ENCODE measurements at regions not wholly inside any gene's neighbourhood (a gene's known extent, or its start where the extent isn't known, plus 50 kb on each side); places are given as distances from the start of the nearest gene placed in this dataset.

DNA sequence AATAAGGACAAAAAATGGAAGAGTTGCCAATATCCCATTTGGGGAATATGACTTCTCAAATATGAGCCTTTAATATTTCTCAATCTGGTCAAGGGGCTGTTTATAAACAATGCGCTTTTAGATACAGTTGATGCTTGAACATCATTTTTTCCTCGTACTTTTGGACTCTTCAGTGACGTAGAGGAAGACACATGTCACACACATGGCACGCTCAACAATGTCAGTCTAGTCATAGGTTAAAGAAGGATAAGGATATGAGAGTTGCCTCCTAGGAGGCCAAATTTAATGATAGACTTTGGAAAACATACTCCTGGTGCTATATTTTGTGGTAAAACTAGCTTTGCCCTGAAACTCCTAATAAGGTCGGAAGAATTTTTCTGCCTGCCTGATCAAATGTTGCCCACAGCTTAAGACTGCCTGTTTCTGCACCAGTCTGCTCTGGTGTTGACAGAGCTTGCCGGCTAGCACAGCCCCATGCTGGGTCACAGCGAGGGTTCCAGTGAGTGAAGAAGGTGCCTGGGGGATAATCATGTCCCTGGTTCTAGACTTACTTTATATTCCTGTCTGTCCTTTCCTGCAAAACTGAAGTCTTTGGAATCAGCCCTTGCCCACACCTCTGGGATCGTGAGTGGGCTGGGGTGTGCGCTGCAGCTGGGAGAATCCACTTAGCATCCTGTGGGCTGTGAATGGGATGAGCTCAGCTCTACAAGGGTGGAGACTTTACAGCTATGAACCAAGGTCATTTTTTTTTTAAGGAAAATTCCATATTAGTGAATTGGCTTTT is 230.8 kb upstream of the IRX4 start:
- peaks cover 0 to 10% (median 0%) of the 10 kb centered on the region in 4 donors for H3K9me3 ChIP-seq
- no peaks in the 10 kb centered on the region for H3K27me3 ChIP-seq
- H3K36me3 ChIP-seq: no peaks in the 10 kb centered on the region
- H3K4me3 ChIP-seq: no peak overlapping the region
- DNase-seq (ENCODE audit: low spot score in 2 of 2): no peak
- no peaks in the 10 kb centered on the region for H3K4me1 ChIP-seq
- H3K27ac ChIP-seq: no peak overlapping the region
- TF ChIP-seq EP300 (IDR thresholded peaks at IDR 0.05) (no peak), POLR2A (IDR thresholded peaks at IDR 0.05) (no peak), CTCF (IDR thresholded peaks at IDR 0.05) (no peak)
- WGBS, 2 donors: 74 to 86% methylated on average over 9 of the region's 9 CpGs

- WGBS, 2 donors: 65 to 70% methylated on average over 28 of the region's 28 CpGs
- Histone ChIP-seq H3K4me3 (no peak overlapping the region), H3K27ac (no peak overlapping the region), H3K9me3 (peaks cover 0 to 11% (median 0%) of the 10 kb centered on the region in 4 donors), H3K4me1 (no peaks in the 10 kb centered on the region), H3K36me3 (no peaks in the 10 kb centered on the region), H3K27me3 (no peaks in the 10 kb centered on the region)
- no peak for DNase-seq (ENCODE audit: low spot score in 2 of 2)
- TF ChIP-seq CTCF (IDR thresholded peaks at IDR 0.05): no peak
- TF ChIP-seq POLR2A (IDR thresholded peaks at IDR 0.05): no peak
- TF ChIP-seq EP300 (IDR thresholded peaks at IDR 0.05): no peak
Measured at GRCh38 chr5:2112173-2113025, 229.7 kb upstream of the IRX4 start.

GRCh38 chr5:2111569-2112105 is 228.9 kb upstream of the IRX4 start:
- Histone ChIP-seq H3K27ac (no peak overlapping the region), H3K9me3 (peaks cover 0 to 19% (median 0%) of the 10 kb centered on the region in 4 donors), H3K27me3 (no peaks in the 10 kb centered on the region), H3K4me3 (no peak overlapping the region), H3K36me3 (no peaks in the 10 kb centered on the region), H3K4me1 (no peaks in the 10 kb centered on the region)
- WGBS, 2 donors: 90 to 92% methylated on average over 36 of the region's 36 CpGs
- no peak for TF ChIP-seq EP300 (IDR thresholded peaks at IDR 0.05)
- no peak for TF ChIP-seq CTCF (IDR thresholded peaks at IDR 0.05)
- TF ChIP-seq POLR2A (IDR thresholded peaks at IDR 0.05): no peak
- DNase-seq (ENCODE audit: low spot score in 2 of 2): no peak

GRCh38 chr5:2110934-2111462 is 228.3 kb upstream of the IRX4 start:
- no peak for DNase-seq (ENCODE audit: low spot score in 2 of 2)
- peaks cover 0 to 25% (median 0%) of the 10 kb centered on the region in 4 donors for H3K9me3 ChIP-seq
- no peak overlapping the region for H3K27ac ChIP-seq
- H3K27me3 ChIP-seq: no peaks in the 10 kb centered on the region
- 80 to 93% methylated on average over 16 of the region's 17 CpGs for WGBS, 2 donors
- TF ChIP-seq EP300 (IDR thresholded peaks at IDR 0.05): no peak
- TF ChIP-seq POLR2A (IDR thresholded peaks at IDR 0.05): no peak
- TF ChIP-seq CTCF (IDR thresholded peaks at IDR 0.05): no peak
- H3K4me1 ChIP-seq: no peaks in the 10 kb centered on the region
- no peak overlapping the region for H3K4me3 ChIP-seq
- no peaks in the 10 kb centered on the region for H3K36me3 ChIP-seq
